Esophagus muscularis mucosa (tissue), 4 donors: ENCODE measurements at regions not wholly inside any gene's neighbourhood (a gene's known extent, or its start where the extent isn't known, plus 50 kb on each side); places are given as distances from the start of the nearest gene placed in this dataset.
"Not testable (repeated sequence)": the region's sequence is repeated elsewhere in the genome, so short reads cannot be mapped to it uniquely, and the experiment has no call there.

ENCODE experiments used
- DNase-seq: peaks from one replicate; pipeline ENCODE4 v3.0.0-alpha.2; 2017; ENCODE audit errors: extremely low spot score
- H3K27ac ChIP-seq, 4 donors: fragments of 200-600 bp; sonication (generic); replicated peaks in 1 of 4; 1 replicate in 3 of 4; 2 replicates in 1 of 4; pipeline ENCODE4 v1.5.1; 2016 to 2019; ENCODE audit warnings: mild to moderate bottlenecking in 1 of 4
- H3K27me3 ChIP-seq, 4 donors: fragments of 200-600 bp; sonication (generic); one replicate each; pipeline versions ENCODE4 v1.5.1 to v1.6.0; 2016 to 2019
- H3K36me3 ChIP-seq, 4 donors: fragments of 200-600 bp; sonication (generic); one replicate each; pipeline ENCODE4 v1.5.1; 2016 to 2019
- H3K4me1 ChIP-seq, 4 donors: fragments of 200-600 bp; sonication (generic); one replicate each; pipeline ENCODE4 v1.5.1; 2016 to 2019
- H3K4me3 ChIP-seq, 4 donors: fragments of 200-600 bp; sonication (generic); 1 replicate in 2 of 4; 2 replicates in 2 of 4; pipeline ENCODE4 v1.5.1; 2016 to 2019; ENCODE audit warnings: mild to moderate bottlenecking in 4 of 4, moderate library complexity in 1 of 4
- H3K9me3 ChIP-seq, 4 donors: fragments of 200-600 bp; sonication (generic); 1 replicate in 3 of 4; 2 replicates in 1 of 4; pipeline ENCODE4 v1.5.1; 2016 to 2019
- CTCF ChIP-seq, 3 experiments: fragments of 200-600 bp in 2 of 3; fragments of 450-650 bp in 1 of 3; sonication (generic) in 2 of 3; IDR thresholded peaks; one replicate each; pipeline ENCODE4 v1.5.1; 2017 to 2019; ENCODE audit warnings: antibody characterized with exemption in 3 of 3, mild to moderate bottlenecking in 2 of 3, moderate library complexity in 1 of 3
- EP300 ChIP-seq: sonication (generic); formaldehyde crosslinking; IDR thresholded peaks from one replicate; pipeline ENCODE4 v1.6.1; 2017; ENCODE audit warnings: antibody characterized with exemption
- POLR2A ChIP-seq: fragments of 450-650 bp; IDR thresholded peaks from one replicate; pipeline ENCODE4 v1.6.1; 2017; ENCODE audit warnings: antibody characterized with exemption, moderate library complexity, mild to moderate bottlenecking, low read depth
- POLR2AphosphoS5 ChIP-seq, 2 donors: sonication (generic); formaldehyde crosslinking; IDR thresholded peaks; one replicate each; pipeline ENCODE4 v1.6.1; 2017; ENCODE audit warnings: antibody characterized with exemption in 2 of 2
- WGBS: methylation state at CpG from one replicate; pipeline ENCODE4 v1.1.5; 2018; 5-methylcytosine and 5-hydroxymethylcytosine counted together
- intact Hi-C: fragments of 100-400 bp; cut with DNase I; formaldehyde crosslinking; loops from one replicate; pipeline ENCODE4 v1.15.1; 2023

GRCh38 chr6:167750956-167751358 is 75.8 kb upstream of the AFDN start:
- WGBS, result 58% methylated on average over 4 of the region's 4 CpGs

GRCh38 chr6:167751579-167752115 is 75.1 kb upstream of the AFDN start:
- TF ChIP-seq CTCF (IDR thresholded peaks at IDR 0.05), result no peak
- TF ChIP-seq EP300, result no peak
- no peak for TF ChIP-seq POLR2A
- TF ChIP-seq POLR2AphosphoS5 (IDR thresholded peaks at IDR 0.05), result no peak
- Histone ChIP-seq H3K36me3 (no peaks in the 10 kb centered on the region), H3K4me1 (peaks cover 12 to 29% (median 14%) of the 10 kb centered on the region in 4 donors), H3K4me3 (no peak overlapping the region), H3K27ac (peak overlapping the region in 1 of 4 donors; percentile 20), H3K9me3 (no peaks in the 10 kb centered on the region), H3K27me3 (peaks cover 0 to 4% (median 0%) of the 10 kb centered on the region in 4 donors)
- no peak for DNase-seq
- intact Hi-C loops, result no loop called here
- WGBS, result 67% methylated on average over 6 of the region's 7 CpGs

More at GRCh38 chr6:167750956-167751358, 75.8 kb upstream of the AFDN start:
- TF ChIP-seq POLR2AphosphoS5 (IDR thresholded peaks at IDR 0.05) (peak in 1 of 2 donors; percentile 60), POLR2A (no peak)
- Histone ChIP-seq H3K4me1 (peaks cover 12 to 33% (median 19%) of the 10 kb centered on the region in 4 donors), H3K27me3 (peaks cover 0 to 4% (median 0%) of the 10 kb centered on the region in 4 donors), H3K27ac (no peak overlapping the region), H3K36me3 (no peaks in the 10 kb centered on the region), H3K9me3 (no peaks in the 10 kb centered on the region), H3K4me3 (no peak overlapping the region)
- intact Hi-C loops, result no loop called here
- no peak for DNase-seq

- H3K4me1 ChIP-seq, result peaks cover 12 to 17% (median 13%) of the 10 kb centered on the region in 4 donors
- DNase-seq, H3K9me3 ChIP-seq, H3K4me3 ChIP-seq, intact Hi-C loops, H3K27me3 ChIP-seq, H3K27ac ChIP-seq, H3K36me3 ChIP-seq: not testable (repeated sequence)
- WGBS, result 100% methylated on average over 1 of the region's 2 CpGs
These were observed 73.4 kb upstream of the AFDN start for GRCh38 chr6:167753281-167753680.

GRCh38 chr6:167754691-167755090 is 72.0 kb upstream of the AFDN start:
- intact Hi-C loops, result no loop called here
- no peak overlapping the region for H3K4me3 ChIP-seq
- TF ChIP-seq EP300, result no peak
- TF ChIP-seq CTCF (IDR thresholded peaks at IDR 0.05), result no peak
- no peak for TF ChIP-seq POLR2A
- no peak for TF ChIP-seq POLR2AphosphoS5 (IDR thresholded peaks at IDR 0.05)
- no peaks in the 10 kb centered on the region for H3K27me3 ChIP-seq
- 90% methylated on average over 10 of the region's 10 CpGs for WGBS
- no peaks in the 10 kb centered on the region for H3K36me3 ChIP-seq
- DNase-seq, result no peak
- peaks cover 12 to 13% (median 13%) of the 10 kb centered on the region in 4 donors for H3K4me1 ChIP-seq
- H3K27ac ChIP-seq, result no peak overlapping the region
- H3K9me3 ChIP-seq, result no peaks in the 10 kb centered on the region

GRCh38 chr6:167755461-167755860 is 71.2 kb upstream of the AFDN start:
- WGBS, result 95% methylated on average over 16 of the region's 16 CpGs
- Histone ChIP-seq H3K27ac (no peak overlapping the region), H3K4me1 (peaks cover 11 to 13% (median 12%) of the 10 kb centered on the region in 4 donors), H3K9me3 (no peaks in the 10 kb centered on the region), H3K36me3 (no peaks in the 10 kb centered on the region), H3K4me3 (no peak overlapping the region), H3K27me3 (no peaks in the 10 kb centered on the region)
- no peak for DNase-seq
- intact Hi-C loops, result no loop called here
- TF ChIP-seq EP300 (no peak), CTCF (IDR thresholded peaks at IDR 0.05) (no peak), POLR2AphosphoS5 (IDR thresholded peaks at IDR 0.05) (no peak), POLR2A (no peak)

- intact Hi-C loops, result no loop called here
- H3K4me3 ChIP-seq, result no peak overlapping the region
- WGBS, result 100% methylated on average over 2 of the region's 2 CpGs
These were observed 70.1 kb upstream of the AFDN start for GRCh38 chr6:167756597-167756996.

More at GRCh38 chr6:167756597-167756996, 70.1 kb upstream of the AFDN start:
- Histone ChIP-seq H3K9me3 (no peaks in the 10 kb centered on the region), H3K4me1 (peaks cover 10 to 13% (median 12%) of the 10 kb centered on the region in 4 donors), H3K27ac (no peak overlapping the region), H3K27me3 (no peaks in the 10 kb centered on the region), H3K36me3 (no peaks in the 10 kb centered on the region)
- TF ChIP-seq EP300 (no peak), POLR2A (no peak), POLR2AphosphoS5 (IDR thresholded peaks at IDR 0.05) (no peak), CTCF (IDR thresholded peaks at IDR 0.05) (no peak)
- DNase-seq, result no peak
